GM18907 (cell line): ENCODE measurements at regions not wholly inside any gene's neighbourhood (a gene's known extent, or its start where the extent isn't known, plus 50 kb on each side); places are given as distances from the start of the nearest gene placed in this dataset.

Experiments used
- ATAC-seq: cut with Tn5 transposase; IDR thresholded peaks from one replicate; pipeline ENCODE4 v1.9.1; 2021; ENCODE audit warnings: mild to moderate bottlenecking, moderate library complexity; ENCODE audit not compliant: unreplicated experiment

- ATAC-seq: no peak
Observed at GRCh38 chr5:54774281-54775170, 210.9 kb downstream of the ESM1 start.

GRCh38 chr5:54772684-54773083, 212.7 kb downstream of the ESM1 start:
- no peak for ATAC-seq

DNA sequence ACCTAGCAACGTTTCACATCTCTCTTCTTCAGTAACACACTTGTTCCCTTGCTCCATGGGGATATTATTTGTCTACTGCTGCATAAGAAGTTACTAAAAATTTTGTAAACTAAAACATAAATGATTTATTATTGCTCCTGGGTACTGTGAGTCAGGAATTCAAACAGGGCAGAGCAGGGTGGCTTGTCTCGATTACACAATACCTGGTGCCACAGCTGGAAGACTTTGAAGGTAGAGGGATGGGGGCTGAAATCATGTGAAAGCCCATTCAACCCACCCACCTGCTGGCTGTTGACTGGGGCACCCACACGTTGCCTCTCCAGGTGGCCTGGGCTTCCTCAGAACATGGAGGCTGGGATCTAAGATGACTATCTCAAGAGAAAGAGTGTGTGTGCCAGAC, 213.2 kb downstream of the ESM1 start:
- no peak for ATAC-seq

DNA sequence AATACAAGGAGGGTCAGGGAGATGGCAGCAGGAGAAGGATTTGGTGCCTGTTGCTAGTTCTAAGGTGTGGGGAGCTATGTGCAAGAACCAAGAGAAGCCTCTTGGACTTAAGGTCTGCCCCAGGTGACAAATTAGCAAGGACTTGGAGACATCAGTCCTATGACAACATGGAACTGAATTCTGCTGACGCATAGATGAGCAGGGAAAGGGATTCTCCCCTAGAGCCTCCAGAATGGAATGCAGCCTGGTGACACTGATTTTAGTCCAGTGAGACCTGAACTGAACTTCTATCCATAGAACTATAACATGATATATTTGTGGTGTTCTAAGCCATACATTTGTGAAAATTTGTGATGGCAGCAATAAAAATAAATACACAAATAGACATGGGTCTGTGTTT, 215.6 kb downstream of the ESM1 start:
- no peak for ATAC-seq

DNA sequence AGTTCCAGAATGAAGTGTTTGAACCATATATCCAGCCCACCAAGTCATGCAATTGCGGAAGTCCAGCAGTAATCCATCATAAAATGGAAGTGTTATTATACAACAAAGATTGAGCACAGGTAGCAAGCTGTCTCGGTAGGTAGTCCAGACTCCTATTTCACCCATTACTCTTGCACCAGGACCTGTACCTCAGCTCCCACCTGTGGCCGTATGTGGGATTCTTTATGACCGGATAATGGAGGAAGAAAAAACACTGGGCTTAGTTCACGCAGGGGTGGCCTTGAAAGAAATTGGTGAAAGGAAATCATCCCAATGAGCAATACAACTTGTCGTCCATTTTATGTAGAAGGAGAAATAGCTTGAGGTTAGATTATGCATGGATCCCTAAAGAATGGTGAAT, 216.3 kb downstream of the ESM1 start:
- ATAC-seq: no peak

DNA sequence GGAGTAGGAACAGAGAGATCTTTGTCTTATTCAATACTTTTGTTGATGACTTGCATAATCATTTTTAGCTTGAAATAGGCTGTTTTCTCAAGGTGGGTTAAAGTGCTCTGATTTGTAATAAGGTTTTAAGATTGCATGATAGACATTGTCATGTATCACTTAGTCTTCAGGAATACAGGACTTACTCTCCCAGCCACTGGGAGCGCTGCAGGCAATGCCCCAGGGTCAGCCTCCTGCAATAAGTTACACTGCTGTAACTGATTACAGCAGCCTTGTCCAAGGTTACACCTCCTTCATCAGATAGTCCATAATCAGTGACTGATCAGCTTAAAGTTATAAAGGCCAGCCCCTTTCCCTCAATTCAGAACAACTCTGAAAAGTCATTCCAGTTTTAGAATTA, 218.6 kb downstream of the ESM1 start:
- ATAC-seq: no peak

DNA sequence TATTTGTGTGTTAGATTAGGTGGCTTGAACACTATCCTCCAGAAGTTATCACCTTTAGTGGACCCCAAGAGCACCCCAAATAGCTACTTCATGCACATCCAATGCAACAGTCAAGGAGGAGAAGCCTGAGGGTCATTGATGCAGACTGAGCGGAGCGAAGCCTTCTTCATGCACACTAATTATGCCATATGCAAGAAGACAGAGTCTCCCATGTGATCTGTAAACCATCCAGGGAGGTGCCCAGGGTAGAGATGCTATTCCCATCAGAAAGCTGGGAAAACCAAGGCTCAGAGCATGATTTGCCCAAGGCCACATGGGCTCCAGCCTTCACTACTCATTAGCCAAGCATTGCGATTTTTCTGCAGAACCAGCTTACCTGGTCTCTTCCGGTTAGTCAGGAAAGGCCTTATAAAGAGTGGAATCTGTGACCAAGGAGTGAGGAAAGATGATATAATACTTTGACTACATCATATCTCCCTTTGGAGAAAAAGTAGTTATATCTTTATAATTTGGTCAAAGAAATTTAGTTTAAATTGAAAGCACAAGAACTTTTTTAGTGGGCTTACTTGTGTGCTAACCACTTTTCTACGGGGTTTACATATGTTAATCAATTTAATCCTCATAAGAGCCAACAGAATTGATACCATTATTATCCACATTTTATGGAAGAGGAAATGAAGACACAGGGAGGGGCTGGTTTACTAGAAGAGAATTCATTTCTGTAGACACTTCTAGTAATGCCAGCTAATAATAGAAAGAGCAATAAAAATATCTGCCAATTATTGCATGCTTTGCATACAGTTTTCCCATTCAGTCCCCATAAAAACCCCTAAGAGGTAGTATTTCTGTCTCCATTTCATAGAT, 220.0 kb downstream of the ESM1 start:
- ATAC-seq: no peak

- no peak for ATAC-seq
Observed at GRCh38 chr5:54764102-54765090, 221.0 kb downstream of the ESM1 start.

GRCh38 chr5:54761213-54761701, 224.1 kb downstream of the ESM1 start:
- ATAC-seq: no peak

DNA sequence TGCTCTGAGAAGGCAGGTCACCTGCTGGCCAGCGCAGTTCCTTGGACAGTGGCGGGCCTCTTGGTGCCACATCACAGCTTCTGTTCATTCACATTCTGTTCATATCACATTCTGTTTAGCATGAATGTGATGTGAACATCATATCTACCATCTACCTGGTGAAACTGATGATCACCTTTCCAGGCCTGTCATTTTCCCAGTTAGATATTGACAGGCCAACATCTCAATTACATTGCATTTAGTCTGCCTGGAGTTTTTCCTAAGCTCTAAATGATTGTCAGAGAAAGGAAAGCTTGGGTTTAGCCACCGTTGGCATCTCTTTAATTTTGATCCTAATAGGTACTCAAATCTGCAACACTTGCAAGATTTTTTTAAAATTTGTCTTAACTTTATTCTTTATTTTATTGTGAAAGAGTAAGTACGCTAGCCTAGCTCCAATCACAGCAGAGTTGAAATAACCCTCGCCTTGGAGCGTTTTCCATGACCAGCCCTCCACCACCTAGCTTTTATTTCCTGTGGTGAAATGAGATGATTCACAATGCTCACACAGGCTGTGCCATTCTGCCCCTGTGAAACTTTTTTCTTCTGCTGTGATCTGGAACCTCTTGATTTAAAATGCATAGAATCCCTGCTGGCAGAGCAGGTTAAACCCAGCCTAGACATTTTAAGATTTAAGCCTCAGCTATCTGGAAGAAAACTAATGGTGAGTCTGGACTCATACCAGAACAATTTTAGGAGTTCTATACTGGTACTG, 225.0 kb downstream of the ESM1 start:
- ATAC-seq: no peak

DNA sequence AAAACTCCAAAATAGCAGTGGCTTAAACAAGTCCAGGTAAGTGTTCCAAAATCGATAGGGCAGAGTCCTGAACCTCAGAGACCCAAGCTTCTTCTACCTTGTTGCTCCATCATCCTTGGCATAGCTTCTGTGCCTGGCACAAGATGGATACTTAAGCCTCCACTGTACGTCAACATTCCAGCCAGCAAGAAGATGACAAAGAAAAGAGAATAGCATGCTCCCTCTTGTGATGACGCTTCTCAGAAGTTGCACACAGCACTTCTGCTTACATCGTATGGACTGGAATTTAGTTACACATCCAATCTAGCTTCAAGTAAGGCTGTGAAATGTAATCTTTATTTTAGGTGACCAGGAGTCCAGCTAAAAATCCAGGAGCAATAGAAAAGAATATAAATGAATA, 227.4 kb downstream of the ESM1 start:
- no peak for ATAC-seq

DNA sequence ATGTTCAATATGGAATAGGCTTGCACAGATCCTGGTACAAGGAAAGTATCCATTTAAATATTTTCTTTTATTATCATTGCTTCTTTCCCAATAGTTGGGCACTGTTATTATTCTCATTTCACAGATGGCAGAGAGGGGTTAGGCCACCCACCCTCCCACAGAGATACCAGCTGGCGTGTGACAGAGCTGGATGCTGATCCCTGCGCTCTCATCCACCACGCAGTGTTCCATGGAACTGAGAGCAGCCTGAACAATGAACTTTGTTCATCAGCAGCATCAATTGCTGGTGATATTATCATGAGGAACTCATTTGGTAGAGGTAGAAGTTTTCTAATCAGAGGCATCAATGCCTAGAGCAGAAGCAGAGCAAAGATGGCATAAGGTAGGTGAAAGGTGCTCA, 227.9 kb downstream of the ESM1 start:
- no peak for ATAC-seq

DNA sequence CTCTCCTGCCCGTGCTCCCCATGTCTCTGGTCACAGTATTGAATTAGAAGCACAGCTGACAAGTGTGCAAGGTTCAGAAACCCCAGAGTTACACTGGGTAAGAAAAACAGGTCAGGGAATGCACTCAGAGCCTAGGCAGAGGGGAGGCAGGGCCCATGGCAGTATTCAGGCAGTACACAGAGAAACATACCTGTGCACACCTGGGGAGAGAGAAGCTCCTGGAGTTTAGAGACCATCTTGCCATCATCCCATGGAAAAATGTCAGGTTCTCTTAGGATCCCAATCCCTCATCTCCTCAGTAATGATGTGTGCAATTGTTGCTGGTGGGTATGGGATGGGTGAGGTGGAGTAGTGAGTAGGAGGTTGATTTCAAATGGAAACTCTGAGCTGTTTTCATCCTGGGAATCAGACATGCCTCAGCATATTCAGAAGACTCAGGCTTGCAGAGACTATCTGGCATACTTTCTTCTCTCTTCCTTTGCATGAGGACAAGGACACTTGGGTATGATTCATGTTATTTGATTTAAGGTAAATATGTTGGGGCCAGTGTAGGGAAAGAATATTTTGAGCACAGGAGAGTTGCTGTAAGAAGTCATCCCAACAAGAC, 228.5 kb downstream of the ESM1 start:
- ATAC-seq: no peak

DNA sequence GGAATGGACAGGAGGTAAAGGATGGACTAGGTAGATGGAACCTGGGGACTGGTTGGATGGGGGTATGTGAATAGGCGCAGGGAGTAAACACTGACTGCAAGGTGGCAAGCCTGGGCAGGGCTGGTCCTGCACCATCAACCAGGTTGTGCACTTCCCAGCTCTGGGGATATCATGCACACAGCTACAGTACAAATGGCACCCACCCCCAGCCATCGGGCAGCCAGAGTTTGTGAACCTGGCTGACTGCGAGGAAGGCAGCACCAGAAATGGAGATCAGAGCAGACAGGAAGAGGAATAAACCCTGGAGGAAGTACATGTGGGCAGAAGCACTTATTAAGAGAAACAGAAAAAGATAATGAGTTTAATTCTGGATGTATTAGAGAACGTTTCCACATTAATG, 229.1 kb downstream of the ESM1 start:
- no peak for ATAC-seq

DNA sequence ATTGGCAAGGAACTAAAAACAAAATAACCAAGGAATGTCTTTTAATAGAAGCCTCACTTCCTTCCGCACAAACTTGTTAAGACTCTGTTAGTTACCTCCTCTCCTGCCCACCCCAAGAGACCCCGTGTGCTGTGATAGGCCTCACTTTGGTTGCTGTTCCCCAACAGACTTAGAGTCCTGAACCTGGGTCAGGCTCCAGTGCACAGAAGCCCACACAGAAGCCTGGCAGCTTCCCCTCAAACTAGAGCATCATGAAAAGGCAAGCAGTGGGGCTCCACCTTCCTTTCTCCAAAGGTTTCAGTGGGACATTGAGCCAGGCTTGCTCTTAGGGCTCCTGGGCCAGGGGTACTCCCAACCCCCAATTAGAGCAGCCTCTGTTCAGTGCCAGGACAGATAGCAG, 230.5 kb downstream of the ESM1 start:
- no peak for ATAC-seq

DNA sequence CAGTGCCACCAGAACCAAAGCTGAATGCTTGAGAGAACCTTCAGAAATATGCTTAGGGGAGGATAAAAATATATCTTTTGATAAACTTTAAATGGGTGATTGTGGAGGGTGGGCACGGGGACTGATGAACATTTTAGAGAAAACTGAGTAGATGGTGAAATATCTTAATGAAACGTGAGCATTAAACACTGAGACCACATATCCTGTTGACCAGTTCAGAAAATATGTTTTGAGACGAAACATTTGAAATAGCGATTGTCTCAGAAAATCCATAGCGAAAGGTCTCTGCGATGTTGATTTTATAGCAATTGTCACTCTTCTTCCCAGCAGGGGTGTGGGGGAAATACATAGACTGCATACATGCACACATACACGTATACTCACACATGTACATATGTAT, 231.0 kb downstream of the ESM1 start:
- no peak for ATAC-seq

DNA sequence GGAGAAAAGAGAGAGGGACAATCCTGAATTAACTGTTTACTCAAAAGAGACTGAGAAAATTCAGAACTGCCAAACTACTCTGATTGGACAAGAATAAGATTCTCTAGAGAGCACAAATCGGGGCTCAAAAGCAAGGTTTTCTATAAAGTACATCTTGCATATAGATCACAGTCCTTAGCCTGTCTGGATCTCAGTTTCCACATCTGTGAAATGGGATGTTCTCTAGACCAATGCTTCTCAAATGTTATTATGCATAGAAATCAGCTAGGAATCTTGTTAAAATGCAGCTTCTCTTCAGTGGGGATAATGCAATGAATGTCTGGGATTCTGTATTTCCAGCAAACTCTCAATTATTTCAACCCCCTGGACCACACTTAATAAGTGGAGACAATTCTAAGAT, 231.6 kb downstream of the ESM1 start:
- no peak for ATAC-seq

- peak; percentile 67 for ATAC-seq
Observed at GRCh38 chr5:54753034-54753433, 232.4 kb downstream of the ESM1 start.

- no peak for ATAC-seq
Observed at GRCh38 chr5:54748527-54748926, 231.0 kb downstream of the SNX18 start.
